Liver (tissue), 3 donors: ENCODE measurements at regions not wholly inside any gene's neighbourhood (a gene's known extent, or its start where the extent isn't known, plus 50 kb on each side); places are given as distances from the start of the nearest gene placed in this dataset.

Experiments used
- ATF3 ChIP-seq: IDR thresholded peaks from 2 replicates; pipeline ENCODE4 v1.6.1; 2016; ENCODE audit warnings: antibody characterized with exemption
- CTCF ChIP-seq: fragments of 150-350 bp; IDR thresholded peaks from 2 replicates; pipeline ENCODE4 v1.5.1; 2017; ENCODE audit warnings: improper control_type of control experiment, low read depth, low read length; ENCODE audit not compliant: missing input control
- EGR1 ChIP-seq, 2 donors: IDR thresholded peaks; 2 replicates each; pipeline ENCODE4 v1.6.1; 2016 to 2018; ENCODE audit warnings: antibody characterized with exemption in 2 of 2, low read depth in 2 of 2
- GABPA ChIP-seq, 2 donors: IDR thresholded peaks in 1 of 2; conservative IDR thresholded peaks in 1 of 2; 2 replicates each; pipeline ENCODE4 v1.6.1; 2016; ENCODE audit warnings: antibody characterized with exemption in 2 of 2, mild to moderate bottlenecking in 1 of 2, moderate library complexity in 1 of 2
- JUND ChIP-seq, 2 donors: IDR thresholded peaks; 2 replicates each; pipeline ENCODE4 v1.6.1; 2016; ENCODE audit warnings: antibody characterized with exemption in 2 of 2
- MAX ChIP-seq: IDR thresholded peaks from 2 replicates; pipeline ENCODE4 v1.6.1; 2016; ENCODE audit warnings: antibody characterized with exemption
- RAD21 ChIP-seq, 2 donors: IDR thresholded peaks; 2 replicates each; pipeline ENCODE4 v1.6.1; 2016; ENCODE audit warnings: antibody characterized with exemption in 2 of 2, mild to moderate bottlenecking in 2 of 2
- REST ChIP-seq: IDR thresholded peaks from 2 replicates; pipeline ENCODE4 v1.6.1; 2016; ENCODE audit warnings: antibody characterized with exemption, mild to moderate bottlenecking
- RXRA ChIP-seq, 2 donors: IDR thresholded peaks; 2 replicates each; pipeline ENCODE4 v1.6.1; 2017 to 2018; ENCODE audit warnings: antibody characterized with exemption in 2 of 2, mild to moderate bottlenecking in 1 of 2
- SP1 ChIP-seq: IDR thresholded peaks from 2 replicates; pipeline ENCODE4 v1.6.1; 2018; ENCODE audit warnings: antibody characterized with exemption, mild to moderate bottlenecking
- TAF1 ChIP-seq: conservative IDR thresholded peaks from 2 replicates; pipeline ENCODE4 v1.6.1; 2016; ENCODE audit warnings: antibody characterized with exemption, mild to moderate bottlenecking
- ZBTB33 ChIP-seq: IDR thresholded peaks from 2 replicates; pipeline ENCODE4 v1.6.1; 2016; ENCODE audit warnings: antibody characterized with exemption
- donor health status: healthy.
- donor health status: healthy.

- TF ChIP-seq CTCF (no peak), TAF1 (no peak), SP1 (no peak), REST (no peak), ATF3 (no peak), RXRA (IDR thresholded peaks at IDR 0.05) (no peak), GABPA (IDR thresholded peaks at IDR 0.05 in 1 of 2, conservative IDR thresholded peaks at IDR 0.05 in 1 of 2) (no peak), MAX (no peak), ZBTB33 (no peak), JUND (IDR thresholded peaks at IDR 0.05) (no peak), RAD21 (IDR thresholded peaks at IDR 0.05) (no peak), EGR1 (IDR thresholded peaks at IDR 0.05; ENCODE audit: low read depth in 2 of 2) (no peak)
Observed at GRCh38 chr4:120435179-120435578, 368.5 kb upstream of the MAD2L1 start.
